GM21381 (cell line): ENCODE measurements at regions not wholly inside any gene's neighbourhood (a gene's known extent, or its start where the extent isn't known, plus 50 kb on each side); places are given as distances from the start of the nearest gene placed in this dataset.
A peak's percentile ranks its signal among the peaks of the same experiment; 100 is the strongest.
"Not testable (repeated sequence)": the region's sequence is repeated elsewhere in the genome, so short reads cannot be mapped to it uniquely, and the experiment has no call there.

Experiments used
- ATAC-seq: cut with Tn5 transposase; IDR thresholded peaks from one replicate; pipeline ENCODE4 v1.9.1; 2021; ENCODE audit warnings: mild to moderate bottlenecking, moderate library complexity; ENCODE audit not compliant: unreplicated experiment

GRCh38 chr5:77871946-77872345, 95.8 kb upstream of the TBCA start:
- no peak for ATAC-seq

GRCh38 chr5:77871016-77871415, 94.9 kb upstream of the TBCA start:
- no peak for ATAC-seq

GRCh38 chr5:77869116-77869798, 93.1 kb upstream of the TBCA start:
- ATAC-seq = no peak

- ATAC-seq = no peak
Observed at GRCh38 chr5:77867914-77868313, 91.8 kb upstream of the TBCA start.

- no peak for ATAC-seq
Observed at GRCh38 chr5:77867194-77867691, 91.1 kb upstream of the TBCA start.

GRCh38 chr5:77866198-77866597, 90.1 kb upstream of the TBCA start:
- ATAC-seq = no peak

GRCh38 chr5:77864997-77865396, 88.9 kb upstream of the TBCA start:
- no peak for ATAC-seq

GRCh38 chr5:77863181-77863580, 87.0 kb upstream of the TBCA start:
- no peak for ATAC-seq

GRCh38 chr5:77861576-77861975, 85.4 kb upstream of the TBCA start:
- ATAC-seq = no peak

- ATAC-seq = no peak
Observed at GRCh38 chr5:77859306-77859705, 83.2 kb upstream of the TBCA start.

GRCh38 chr5:77858678-77859077, 82.5 kb upstream of the TBCA start:
- not testable (repeated sequence) for ATAC-seq

GRCh38 chr5:77855369-77855768, 79.2 kb upstream of the TBCA start:
- ATAC-seq = no peak

GRCh38 chr5:77853353-77853907, 77.3 kb upstream of the TBCA start:
- ATAC-seq = no peak

- ATAC-seq = peak; percentile 60
Observed at GRCh38 chr5:77852514-77853352, 76.6 kb upstream of the TBCA start.

GRCh38 chr5:77852068-77852513, 76.0 kb upstream of the TBCA start:
- no peak for ATAC-seq

- no peak for ATAC-seq
Observed at GRCh38 chr5:77851176-77852067, 75.3 kb upstream of the TBCA start.

GRCh38 chr5:77850536-77851175, 74.5 kb upstream of the TBCA start:
- no peak for ATAC-seq

- ATAC-seq = no peak
Observed at GRCh38 chr5:77849308-77849900, 73.3 kb upstream of the TBCA start.

- no peak for ATAC-seq
Observed at GRCh38 chr5:77847814-77848290, 71.7 kb upstream of the TBCA start.

- no peak for ATAC-seq
Observed at GRCh38 chr5:77847129-77847460, 71.0 kb upstream of the TBCA start.
